HG03108 (cell line): ENCODE measurements at regions not wholly inside any gene's neighbourhood (a gene's known extent, or its start where the extent isn't known, plus 50 kb on each side); places are given as distances from the start of the nearest gene placed in this dataset.
"Not testable (repeated sequence)": the region's sequence is repeated elsewhere in the genome, so short reads cannot be mapped to it uniquely, and the experiment has no call there.

Experiments
- ATAC-seq: cut with Tn5 transposase; IDR thresholded peaks from one replicate; pipeline ENCODE4 v1.9.1; 2021; ENCODE audit warnings: moderate library complexity; ENCODE audit not compliant: unreplicated experiment

- no peak for ATAC-seq
These were observed 132.2 kb downstream of the GPX5 start for GRCh38 chr6:28657769-28658465.

DNA sequence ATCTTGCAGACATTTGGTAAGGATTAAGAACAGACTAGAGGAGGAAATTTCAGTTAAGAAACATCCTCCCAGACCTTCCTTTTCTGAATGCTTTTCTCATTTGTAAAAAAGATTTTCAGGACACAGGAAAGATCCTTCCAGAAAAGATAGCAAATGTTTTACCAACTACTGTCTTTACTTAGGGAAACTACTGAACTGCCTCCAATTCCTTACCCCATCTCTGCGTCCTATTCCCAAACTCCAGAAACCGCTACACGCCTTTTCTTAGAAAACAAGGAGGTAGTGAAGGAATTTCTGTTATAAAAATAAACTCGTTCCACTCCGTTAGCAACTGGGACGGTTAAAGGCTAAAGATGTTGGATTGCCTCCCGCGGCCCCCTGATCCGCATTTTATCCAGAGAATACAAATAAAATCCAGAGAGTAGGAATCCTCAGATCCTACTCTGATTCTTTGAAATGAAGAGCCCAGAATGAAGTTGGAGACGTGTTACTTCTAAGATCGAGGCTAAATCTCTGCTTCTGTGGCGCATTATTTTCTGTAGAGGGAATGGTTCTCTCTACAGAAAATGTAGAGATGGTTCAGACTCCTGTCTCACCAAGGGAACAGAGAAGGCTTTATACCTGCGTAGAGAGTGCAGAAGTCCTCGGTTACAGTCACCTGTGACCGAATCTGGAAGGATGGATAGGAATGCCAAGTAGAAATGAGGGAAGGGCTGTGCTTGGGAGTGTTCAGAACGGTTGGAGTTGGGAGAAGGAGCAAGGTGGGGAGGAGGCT is 133.0 kb downstream of the GPX5 start:
- no peak for ATAC-seq

DNA sequence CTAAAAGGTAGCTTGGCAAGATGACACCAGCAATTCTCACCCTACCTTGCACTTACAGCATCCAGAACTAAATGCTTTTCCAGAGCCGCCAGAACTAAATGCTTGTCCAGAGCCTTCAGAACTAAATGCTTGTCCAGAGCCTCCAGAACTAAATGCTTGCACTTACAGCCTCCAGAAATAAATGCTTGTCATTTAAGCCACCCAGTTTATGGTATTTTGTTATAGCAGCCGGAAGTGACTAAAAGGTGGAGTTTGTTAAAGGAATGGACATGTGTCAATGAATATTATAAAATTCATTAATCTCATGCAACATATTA is 133.5 kb downstream of the GPX5 start:
- ATAC-seq = no peak

GRCh38 chr6:28661097-28661713 is 135.5 kb downstream of the GPX5 start:
- ATAC-seq = no peak

DNA sequence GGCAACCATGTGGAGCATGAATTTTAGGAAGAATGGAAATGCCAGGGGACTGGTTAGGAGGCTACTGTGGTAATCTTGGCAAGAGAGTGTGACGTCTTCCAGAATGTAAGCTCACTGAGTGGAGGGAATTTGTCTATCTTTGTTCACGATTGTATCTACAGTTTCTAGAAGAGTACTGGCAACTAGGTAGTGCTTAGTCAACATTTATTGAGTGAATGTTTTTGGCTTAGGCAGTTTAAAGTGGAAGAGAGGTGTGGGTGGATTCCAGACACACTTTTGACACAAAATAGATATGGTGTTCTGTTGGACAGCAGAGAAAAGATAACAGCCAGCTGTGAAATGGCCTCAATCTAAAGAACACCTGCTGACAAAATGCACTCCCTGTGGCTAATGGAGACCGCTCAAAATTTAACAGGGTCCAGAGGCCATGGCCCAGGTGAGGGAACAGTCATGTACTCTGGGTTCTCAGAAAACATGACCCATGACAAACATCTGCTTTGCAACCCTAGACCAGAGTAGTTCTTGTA is 139.3 kb downstream of the GPX5 start:
- ATAC-seq = no peak

DNA sequence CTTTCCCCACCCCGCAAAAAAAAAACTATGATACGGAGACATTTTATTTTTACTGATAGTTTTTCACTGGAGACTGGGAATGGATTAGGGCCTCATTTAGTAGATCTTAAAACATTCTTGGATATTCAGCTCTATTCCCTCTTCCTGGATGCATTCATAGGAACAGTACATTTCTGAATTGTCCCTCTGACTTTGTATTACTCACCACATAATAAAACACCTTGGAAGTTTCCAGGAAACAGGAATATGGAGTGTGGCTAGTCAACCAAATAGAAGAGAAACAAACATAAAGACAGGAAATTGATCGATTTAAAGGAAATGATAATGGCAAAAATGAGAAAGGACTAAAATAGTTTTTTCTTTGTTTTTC is 147.7 kb downstream of the GPX5 start:
- ATAC-seq = no peak

DNA sequence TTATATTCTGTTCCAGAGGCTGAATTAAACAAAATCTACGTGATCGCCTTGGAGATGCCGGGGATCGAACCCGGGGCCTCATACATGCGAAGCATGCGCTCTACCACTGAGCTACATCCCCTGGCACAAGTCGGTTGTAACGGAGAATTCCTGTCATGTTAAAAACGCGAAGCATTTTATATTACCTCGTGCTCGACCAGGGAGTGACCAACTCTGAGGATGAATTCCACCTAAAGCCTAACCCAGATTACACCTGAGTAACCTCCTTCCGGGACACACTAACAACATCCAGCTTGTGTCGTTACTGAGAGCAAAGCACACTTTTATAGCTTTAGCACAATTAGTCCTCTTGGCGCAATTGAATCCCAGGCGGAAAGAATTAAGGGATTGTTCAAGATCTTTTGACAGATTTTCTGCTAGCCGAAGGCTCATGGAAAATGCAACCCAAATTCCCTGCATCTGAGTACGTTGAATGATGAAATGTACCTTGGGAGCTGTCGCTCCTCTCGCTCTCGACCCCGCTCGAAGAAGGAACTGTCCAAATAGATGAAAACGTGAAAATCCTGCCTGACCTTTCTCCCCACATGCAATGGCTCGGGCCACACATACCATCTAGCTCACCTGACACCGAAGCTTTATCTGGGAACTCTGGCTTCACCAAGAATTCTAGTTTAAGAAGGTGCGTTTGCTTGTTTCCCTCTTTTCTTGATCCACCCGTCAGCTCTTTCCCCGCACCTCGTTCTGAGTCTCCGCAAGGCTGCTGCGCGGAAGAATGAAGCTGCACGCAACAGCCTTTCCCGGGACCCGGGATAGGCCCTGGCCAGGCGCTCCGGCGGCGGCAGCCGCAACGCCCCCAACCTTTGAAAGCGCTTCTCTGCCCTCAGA is 148.3 kb downstream of the GPX5 start:
- ATAC-seq = no peak

- no peak for ATAC-seq
These were observed 149.9 kb downstream of the GPX5 start for GRCh38 chr6:28675600-28675999.

DNA sequence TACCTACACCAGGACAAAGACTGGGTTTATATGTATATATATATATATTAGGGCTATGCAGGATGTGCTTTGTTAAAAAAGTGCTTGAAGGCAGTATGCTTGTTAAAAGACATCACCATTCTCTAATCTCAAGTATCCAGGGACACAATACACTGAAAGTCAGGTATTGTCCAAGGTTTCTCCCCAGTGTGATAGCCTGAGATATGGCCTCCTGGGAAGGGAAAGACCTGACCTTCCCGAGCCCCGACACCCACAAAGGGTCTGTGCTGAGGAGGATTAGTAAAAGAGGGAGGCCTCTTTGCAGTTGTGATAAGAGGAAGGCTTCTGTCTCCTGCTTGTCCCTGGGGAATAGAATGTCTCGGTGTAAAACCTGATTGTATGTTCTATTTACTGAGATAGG is 156.9 kb downstream of the GPX5 start:
- ATAC-seq = no peak

- not testable (repeated sequence) for ATAC-seq
These were observed 157.4 kb downstream of the GPX5 start for GRCh38 chr6:28682956-28683685.

DNA sequence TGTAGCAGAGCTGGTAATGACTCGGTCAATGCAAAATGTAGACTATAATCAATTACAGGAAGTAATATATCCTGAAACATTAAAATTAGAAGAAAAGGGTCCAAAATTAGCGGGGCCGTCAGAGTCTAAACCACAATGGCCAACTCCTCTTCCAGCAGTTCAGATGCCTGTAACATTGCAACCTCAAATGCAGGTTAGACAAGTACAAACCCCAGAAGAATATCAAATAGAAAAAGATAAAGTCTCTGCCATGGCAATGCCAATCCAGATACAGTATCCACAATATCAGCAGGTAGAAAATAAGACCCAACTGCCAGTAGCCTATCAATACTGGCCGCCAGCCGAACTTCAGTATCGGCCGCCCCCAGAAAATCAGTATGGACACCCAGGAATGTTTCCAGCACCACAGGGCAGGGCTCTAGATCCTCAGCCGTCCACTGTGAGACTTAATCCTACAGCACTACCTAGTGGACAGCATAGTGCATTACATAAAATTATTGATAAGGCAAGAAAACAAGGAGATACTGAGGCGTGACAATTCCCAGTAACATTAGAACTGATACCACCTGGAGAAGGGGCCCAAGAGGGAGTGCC is 158.4 kb downstream of the GPX5 start:
- ATAC-seq = no peak

- not testable (repeated sequence) for ATAC-seq
These were observed 160.3 kb downstream of the GPX5 start for GRCh38 chr6:28685960-28686359.

DNA sequence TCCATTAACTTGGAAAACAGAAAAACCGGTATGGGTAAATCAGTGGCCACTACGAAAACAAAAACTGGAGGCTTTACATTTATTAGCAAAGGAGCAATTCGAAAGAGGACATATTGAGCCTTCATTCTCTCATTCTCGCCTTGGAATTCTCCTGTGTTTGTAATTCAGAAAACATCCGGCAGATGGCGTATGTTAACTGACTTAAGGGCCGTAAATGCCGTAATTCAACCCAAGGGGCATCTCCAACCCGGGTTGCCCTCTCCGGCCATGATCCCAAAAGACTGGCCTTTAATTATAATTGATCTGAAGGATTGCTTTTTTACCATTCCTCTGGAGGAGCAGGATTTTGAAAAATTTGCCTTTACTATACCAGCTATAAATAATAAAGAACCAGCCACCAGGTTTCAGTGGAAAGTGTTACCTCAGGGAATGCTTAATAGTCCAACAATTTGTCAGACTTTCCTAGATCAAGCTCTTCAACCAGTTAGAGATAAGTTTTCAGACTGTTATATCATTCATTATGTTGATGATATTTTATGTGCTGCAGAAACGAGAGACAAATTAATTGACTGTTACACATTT is 160.9 kb downstream of the GPX5 start:
- not testable (repeated sequence) for ATAC-seq

GRCh38 chr6:28687309-28687981 is 161.8 kb downstream of the GPX5 start:
- ATAC-seq = not testable (repeated sequence)

- not testable (repeated sequence) for ATAC-seq
These were observed 166.3 kb downstream of the GPX5 start for GRCh38 chr6:28691991-28692390.

DNA sequence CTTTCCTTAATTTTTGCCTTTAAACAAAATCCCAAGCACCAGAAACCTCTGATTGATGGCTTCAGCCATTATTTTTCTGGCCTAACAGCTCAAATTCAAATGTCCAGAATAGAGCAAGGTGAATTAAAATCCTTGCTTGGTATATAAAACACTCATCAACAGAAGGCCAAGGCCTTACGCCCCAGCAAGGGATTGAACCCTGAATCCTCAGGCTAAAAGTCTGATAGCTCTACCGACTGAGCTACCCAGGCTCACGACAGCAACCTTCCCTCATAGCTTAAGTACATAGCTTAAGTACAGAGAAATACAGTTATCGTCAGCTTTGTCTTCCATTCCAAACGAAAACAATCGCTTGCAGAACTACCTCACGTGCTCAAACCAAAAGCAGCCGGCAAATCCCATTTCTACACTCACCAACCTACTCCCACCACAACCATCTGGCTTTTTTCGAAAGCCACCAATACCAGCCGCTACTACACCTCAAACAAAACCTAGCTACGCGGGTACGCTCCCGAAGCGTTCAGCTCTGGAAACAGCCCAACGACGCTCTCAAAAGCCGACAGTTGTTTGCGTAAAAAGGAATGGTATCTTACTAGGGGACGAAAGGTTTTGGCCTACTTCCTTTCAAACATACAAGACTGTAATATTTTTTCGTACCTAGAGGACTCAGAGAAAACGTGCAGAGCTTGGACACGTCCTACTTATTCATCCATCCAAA is 167.5 kb downstream of the GPX5 start:
- ATAC-seq = no peak

- ATAC-seq = no peak
These were observed 168.2 kb downstream of the GPX5 start for GRCh38 chr6:28693751-28694443.

GRCh38 chr6:28695715-28696114 is 170.0 kb downstream of the GPX5 start:
- no peak for ATAC-seq
